Upper lobe of right lung (tissue), 1 donor: ENCODE measurements at regions not wholly inside any gene's neighbourhood (a gene's known extent, or its start where the extent isn't known, plus 50 kb on each side); places are given as distances from the start of the nearest gene placed in this dataset.
A peak's percentile ranks its signal among the peaks of the same experiment; 100 is the strongest.

Experiments used
- ATAC-seq: fragments of 200-7000 bp; cut with Tn5 transposase; one replicate; pipeline ENCODE4 v1.9.1; 2020; ENCODE audit warnings: mild to moderate bottlenecking, moderate library complexity
- DNase-seq: peaks from one replicate; pipeline ENCODE4 v3.0.0-alpha.2; 2020
- H3K27ac ChIP-seq: fragments of 200-600 bp; one replicate; pipeline ENCODE4 v1.8.0; 2022
- H3K27me3 ChIP-seq: fragments of 200-600 bp; one replicate; pipeline ENCODE4 v1.8.0; 2022; ENCODE audit warnings: mild to moderate bottlenecking
- H3K36me3 ChIP-seq: fragments of 200-600 bp; one replicate; pipeline ENCODE4 v1.8.0; 2022
- H3K4me1 ChIP-seq: fragments of 200-600 bp; one replicate; pipeline ENCODE4 v1.8.0; 2022
- H3K4me3 ChIP-seq: fragments of 200-600 bp; one replicate; pipeline ENCODE4 v1.8.0; 2022; ENCODE audit warnings: mild to moderate bottlenecking
- H3K9me3 ChIP-seq: fragments of 200-600 bp; one replicate; pipeline ENCODE4 v1.8.0; 2022
- CTCF ChIP-seq: fragments of 200-600 bp; IDR thresholded peaks from one replicate; pipeline ENCODE4 v1.8.0; 2022; ENCODE audit warnings: antibody characterized with exemption
- intact Hi-C: fragments of 100-400 bp; cut with DNase I; formaldehyde crosslinking; loops from one replicate; pipeline ENCODE4 v1.11.0; 2022
- donor health status: DM: no; HTN: yes; CAD: no; lungs with severe emphysema.

- H3K9me3 ChIP-seq = no peaks in the 10 kb centered on the region
- H3K36me3 ChIP-seq = no peaks in the 10 kb centered on the region
- H3K4me1 ChIP-seq = peaks cover 19% of the 10 kb centered on the region
- H3K4me3 ChIP-seq = no peak overlapping the region
- H3K27ac ChIP-seq = no peak overlapping the region
- ATAC-seq = no peak
- intact Hi-C loops = no loop called here
- no peaks in the 10 kb centered on the region for H3K27me3 ChIP-seq
- no peak for DNase-seq
- TF ChIP-seq CTCF = no peak
These were observed 218.1 kb downstream of the PTEN start for GRCh38 chr10:88081457-88082054.

- Histone ChIP-seq H3K36me3 (no peaks in the 10 kb centered on the region), H3K27ac (no peak overlapping the region), H3K4me3 (no peak overlapping the region), H3K4me1 (peaks cover 19% of the 10 kb centered on the region), H3K9me3 (no peaks in the 10 kb centered on the region), H3K27me3 (no peaks in the 10 kb centered on the region)
- ATAC-seq = no peak
- intact Hi-C loops = no loop called here
- no peak for DNase-seq
- TF ChIP-seq CTCF = no peak
These were observed 219.0 kb downstream of the PTEN start for GRCh38 chr10:88082391-88082790.

GRCh38 chr10:88082806-88083596, 219.6 kb downstream of the PTEN start:
- Histone ChIP-seq H3K27me3 (no peaks in the 10 kb centered on the region), H3K4me1 (peaks cover 19% of the 10 kb centered on the region), H3K4me3 (no peak overlapping the region), H3K36me3 (no peaks in the 10 kb centered on the region), H3K27ac (no peak overlapping the region), H3K9me3 (no peaks in the 10 kb centered on the region)
- peak; percentile 66 for ATAC-seq
- no peak for TF ChIP-seq CTCF
- no peak for DNase-seq
- intact Hi-C loops = no loop called here

- intact Hi-C loops = no loop called here
- DNase-seq (no peak), ATAC-seq (no peak)
- H3K27ac ChIP-seq = no peak overlapping the region
- no peaks in the 10 kb centered on the region for H3K36me3 ChIP-seq
- peaks cover 19% of the 10 kb centered on the region for H3K4me1 ChIP-seq
- no peak overlapping the region for H3K4me3 ChIP-seq
- TF ChIP-seq CTCF = no peak
- H3K27me3 ChIP-seq = no peaks in the 10 kb centered on the region
- H3K9me3 ChIP-seq = no peaks in the 10 kb centered on the region
These were observed 220.2 kb downstream of the PTEN start for GRCh38 chr10:88083597-88083989.

- TF ChIP-seq CTCF = no peak
- DNase-seq = no peak
- peak; percentile 58 for ATAC-seq
- peaks cover 9% of the 10 kb centered on the region for H3K4me1 ChIP-seq
- H3K27ac ChIP-seq = no peak overlapping the region
- no peaks in the 10 kb centered on the region for H3K36me3 ChIP-seq
- H3K27me3 ChIP-seq = no peaks in the 10 kb centered on the region
- no peak overlapping the region for H3K4me3 ChIP-seq
- H3K9me3 ChIP-seq = no peaks in the 10 kb centered on the region
- intact Hi-C loops = no loop called here
These were observed 222.9 kb downstream of the PTEN start for GRCh38 chr10:88086187-88086960.
